NCI-H510A treated with DMSO at 0.1 percent for 48 hours (cell line): ENCODE measurements at regions not wholly inside any gene's neighbourhood (a gene's known extent, or its start where the extent isn't known, plus 50 kb on each side); places are given as distances from the start of the nearest gene placed in this dataset.

Experiments used
- DNase-seq: peaks from one replicate; lab custom pipeline; 2025; lab: John Stamatoyannopoulos, UW

DNA sequence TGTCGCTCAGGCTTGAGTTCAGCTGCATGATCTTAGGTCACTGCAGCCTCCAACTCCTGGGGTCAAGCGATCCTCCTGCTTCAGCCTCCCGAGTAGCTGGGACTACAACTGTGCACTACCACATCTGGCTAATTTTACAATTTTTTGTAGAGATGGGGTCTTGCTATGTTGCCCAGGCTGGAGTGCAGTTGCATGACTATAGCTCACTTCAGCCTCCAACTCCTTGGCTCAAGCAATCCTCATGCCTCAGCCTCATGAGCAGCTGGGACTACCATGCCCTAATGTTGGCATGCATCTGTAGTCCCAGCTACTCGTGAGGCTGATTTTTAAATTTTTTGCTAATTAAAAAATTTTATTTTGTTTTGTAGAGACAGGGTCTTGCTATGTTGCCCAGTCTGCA lies 101.9 kb upstream of the NPTX2 start:
- DNase-seq: no peak

DNA sequence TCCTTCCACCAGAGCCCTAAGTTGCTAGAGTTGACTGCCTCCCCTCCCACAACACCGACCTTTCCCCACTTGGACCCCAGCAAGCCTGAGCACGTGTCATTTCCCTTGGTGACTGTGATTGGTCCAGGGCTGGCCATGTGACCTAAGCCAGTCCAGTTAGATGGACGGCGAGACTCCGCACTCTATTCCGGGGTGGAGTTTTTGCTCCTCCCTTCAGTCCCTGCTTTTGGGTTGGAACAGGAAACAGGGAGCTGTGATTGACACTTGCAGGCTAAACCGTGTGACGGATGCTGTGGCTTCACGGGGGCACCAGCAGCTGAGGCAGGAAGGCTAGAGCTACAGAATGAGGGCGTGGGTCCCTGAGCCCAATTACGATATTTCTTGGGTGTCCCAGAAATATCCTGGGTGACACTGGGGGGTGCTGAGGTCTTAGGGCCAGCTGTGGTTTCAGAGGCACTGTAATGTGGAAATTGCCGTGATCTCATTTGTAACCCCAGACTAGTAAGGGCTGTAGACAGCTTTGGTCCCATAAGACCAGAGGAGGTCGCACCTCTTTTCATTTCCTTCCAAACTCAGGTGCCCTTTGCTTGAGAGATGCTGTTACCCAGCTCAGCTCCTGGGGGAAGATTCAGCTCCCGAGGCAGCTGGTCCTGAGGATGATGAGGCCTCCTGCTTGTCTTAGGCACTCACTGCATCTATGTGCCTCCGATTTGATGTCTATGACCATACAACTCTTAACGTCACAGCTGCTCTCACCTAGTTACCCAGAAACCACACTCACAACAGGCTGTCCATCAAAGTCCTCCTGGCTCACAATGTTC lies 102.7 kb upstream of the NPTX2 start:
- DNase-seq: no peak

DNA sequence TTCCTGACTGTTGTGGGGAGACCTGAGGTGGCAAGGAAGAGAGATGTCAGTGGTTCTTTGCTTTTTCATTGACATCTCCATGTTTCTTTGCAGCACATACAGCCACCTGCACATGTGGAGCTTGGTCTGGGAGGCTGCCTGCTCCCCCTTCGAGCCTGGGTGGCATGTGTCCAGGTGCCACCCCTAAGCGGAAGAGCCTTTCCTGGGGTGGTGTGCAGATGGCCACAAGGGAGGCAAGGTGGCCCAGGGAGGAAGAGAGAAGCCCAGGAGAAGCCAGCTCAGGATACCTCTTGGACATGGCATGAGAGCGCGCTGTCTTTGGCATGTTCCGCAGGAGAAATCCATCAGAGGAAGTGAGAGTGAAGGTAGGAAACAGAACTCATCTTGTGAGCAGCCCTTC lies 105.9 kb upstream of the NPTX2 start:
- no peak for DNase-seq

DNA sequence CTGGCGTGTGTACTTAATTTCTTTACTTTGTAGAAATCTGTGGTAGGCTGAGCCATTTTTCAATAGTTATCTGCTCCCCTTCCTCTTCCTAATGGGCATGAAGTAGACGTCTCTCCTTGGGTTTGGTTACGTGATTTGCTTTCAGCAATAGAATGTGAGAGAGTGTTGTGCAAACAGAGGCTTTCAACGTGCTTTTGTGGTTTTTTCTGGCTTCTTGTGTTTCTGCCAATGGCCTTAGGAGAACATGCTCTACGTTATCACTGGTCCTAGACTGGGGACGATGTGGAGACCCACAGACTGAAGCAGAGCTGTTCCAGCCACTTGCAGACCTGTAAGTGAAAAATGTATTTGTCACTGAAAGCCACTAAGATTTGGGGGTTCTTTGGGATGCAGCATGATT lies 107.2 kb upstream of the NPTX2 start:
- no peak for DNase-seq

DNA sequence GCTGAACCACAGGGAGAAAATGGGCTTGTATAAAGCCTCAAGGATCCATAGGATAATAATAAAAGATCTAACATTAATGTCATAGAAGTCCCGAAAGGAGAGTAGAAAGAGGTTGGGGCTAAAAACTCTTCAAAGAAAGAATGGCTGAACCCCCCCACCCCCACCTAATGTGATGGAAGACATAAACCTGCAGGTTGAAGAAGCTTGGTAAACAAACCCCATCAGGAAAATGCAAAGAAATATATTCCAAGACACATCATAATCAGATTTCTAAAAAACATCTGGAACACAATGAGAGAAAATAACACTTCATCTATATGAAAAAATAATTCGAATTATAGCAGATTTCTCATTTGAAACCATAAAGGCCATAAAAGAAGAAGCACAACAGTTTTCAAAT lies 105.6 kb upstream of the BAIAP2L1 start:
- no peak for DNase-seq

DNA sequence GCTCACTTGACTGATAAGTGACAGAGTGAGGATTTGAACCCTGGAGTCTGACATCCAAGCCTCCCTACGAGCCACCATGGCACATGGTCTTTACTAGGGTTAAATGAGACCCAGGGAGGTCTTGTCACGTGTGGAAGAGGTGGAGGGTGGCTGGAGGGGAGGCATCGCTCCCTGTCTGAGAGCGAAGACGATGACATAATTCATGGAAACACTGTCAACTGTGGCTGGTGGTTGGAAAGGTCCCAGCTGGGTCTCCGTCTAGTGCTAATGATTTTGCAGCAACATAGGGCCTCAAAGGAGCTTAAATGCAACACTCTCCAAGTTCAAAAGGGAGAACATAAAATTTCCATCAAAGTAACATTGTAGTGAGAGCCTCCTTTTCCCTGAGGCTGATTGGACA lies 99.9 kb upstream of the BAIAP2L1 start:
- DNase-seq: no peak

DNA sequence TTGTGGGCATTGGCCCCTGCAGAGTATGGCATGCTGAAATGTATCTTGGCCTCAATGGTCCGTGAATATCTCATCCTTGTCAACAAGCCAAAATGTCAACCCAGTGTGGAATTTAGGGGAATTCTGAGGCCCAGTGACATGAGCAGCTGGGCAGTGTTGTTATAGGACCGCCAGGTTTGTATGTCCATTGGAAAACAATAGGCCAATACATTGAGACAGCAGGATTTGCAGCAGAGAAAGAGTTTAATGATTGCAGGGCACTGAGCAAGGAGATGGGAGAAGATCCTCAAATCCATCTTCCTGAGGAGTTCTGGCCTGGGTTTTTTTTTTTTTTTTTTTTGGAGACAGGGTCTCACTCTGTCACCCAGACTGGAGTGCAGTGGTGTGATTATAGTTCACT lies 95.7 kb upstream of the BAIAP2L1 start:
- no peak for DNase-seq

DNA sequence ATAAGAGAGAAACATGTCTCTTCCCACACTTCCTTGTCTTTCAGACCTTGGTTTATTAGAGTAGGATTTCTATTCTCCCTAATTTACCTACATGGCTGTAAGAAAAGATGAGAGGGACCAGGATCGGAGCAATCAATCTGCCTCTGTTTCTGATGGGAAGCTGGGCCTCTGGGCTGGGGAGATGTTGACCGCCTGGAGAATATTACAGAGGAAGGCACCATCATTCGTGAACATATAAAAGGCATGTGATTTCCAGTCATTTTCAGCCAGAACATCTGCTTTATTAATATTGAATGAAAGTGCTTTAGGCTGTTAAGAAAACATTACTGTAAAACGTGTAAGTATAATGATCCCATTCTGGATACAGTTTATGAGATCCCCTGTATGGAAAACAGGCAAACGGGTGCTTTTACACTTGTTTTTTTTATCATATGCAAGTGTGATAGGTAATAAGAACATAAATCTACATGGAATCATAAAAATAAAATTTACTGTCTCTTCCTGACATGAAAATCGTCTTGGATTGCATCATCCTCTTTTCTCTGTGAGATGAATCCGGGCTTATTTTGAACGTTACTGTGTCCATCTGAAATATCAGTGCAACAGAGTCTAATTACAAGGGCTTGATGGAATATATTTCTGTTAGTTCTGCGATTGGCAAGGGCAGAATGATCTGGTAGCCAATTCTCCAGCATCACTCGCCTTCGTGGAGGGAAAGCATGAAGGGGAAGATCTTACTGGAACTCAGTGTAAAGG lies 94.5 kb upstream of the BAIAP2L1 start:
- no peak for DNase-seq

DNA sequence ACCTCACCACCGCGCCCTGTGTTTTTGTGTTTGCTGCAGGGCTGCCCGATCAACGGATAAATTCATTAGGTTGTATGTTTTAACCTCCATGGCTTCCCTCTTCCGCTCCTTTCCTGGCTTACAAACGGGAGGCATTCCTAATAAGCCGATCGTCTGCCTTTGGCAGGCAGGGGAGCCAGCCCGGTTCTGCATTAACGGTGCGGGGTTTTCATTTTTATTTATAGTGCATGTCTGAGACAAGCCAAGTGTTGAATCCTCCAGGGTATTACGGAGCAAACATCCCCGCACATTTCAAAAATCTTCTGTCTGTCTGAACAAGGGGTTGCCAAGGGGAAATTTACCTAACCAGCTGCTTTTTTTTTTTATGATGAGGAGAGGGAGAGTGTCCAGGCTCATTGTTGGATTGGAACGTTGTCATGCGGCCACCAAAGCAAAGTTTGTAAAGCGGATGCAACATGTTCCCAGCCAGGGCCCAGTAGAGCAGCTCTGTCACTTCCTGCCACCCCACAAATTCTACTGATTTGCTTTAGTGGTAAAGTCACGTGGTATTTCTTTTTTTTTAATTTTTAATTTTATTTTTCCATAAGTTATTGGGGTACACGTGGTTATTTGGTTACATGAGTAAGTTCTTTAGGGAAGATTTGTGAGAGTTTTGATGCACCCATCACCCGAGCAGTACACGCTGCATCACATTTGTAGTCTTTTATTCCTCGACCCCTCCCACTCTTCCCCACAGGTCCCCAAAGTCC lies 92.3 kb upstream of the BAIAP2L1 start:
- DNase-seq: no peak

DNA sequence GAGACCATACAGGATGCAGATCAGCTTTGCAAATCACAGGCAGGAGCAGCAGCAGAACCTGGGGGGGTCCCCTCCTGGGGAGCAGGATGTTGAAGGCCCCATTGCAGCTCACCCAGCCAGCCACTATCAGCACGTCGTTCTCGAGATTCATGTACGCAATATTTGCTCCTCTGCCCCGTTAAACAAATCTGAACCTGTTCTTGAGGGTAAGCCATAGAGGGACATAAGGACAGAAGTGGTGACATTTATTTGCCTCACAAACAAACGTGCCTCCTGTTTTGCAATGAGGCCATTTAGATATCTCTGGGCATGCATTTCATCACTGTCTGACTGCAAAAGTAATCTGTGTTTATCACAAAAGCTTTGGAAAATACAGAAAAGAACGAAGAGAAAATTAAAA lies 87.3 kb upstream of the BAIAP2L1 start:
- no peak for DNase-seq

DNA sequence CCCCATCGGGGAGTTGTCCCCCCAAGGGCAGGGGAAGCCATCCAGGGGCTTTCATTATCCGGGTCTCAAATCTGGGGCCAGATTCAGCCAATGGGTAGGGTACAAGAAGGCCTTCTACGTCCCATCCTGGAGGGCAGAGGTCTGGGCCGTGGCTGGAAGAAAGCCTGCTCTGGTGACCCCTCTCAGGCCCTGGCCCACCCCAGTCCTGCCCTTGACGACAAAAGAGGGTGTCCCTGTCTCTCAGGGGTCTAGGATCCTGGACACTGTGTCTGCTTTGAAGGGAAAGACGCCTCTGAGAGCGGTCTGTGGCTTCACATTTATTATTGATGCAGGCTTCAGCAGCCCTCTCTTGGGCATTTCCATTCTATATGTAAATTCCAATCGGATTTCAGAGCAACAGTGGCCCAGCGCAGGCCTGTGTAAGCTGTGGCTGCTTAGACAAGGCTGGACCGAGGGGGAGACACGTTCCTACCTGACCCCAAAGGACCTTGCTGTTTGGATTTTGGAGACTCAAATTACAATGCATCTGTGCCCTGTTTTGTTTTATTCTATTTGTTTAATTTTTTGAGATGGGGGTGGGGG lies 83.2 kb upstream of the BAIAP2L1 start:
- DNase-seq: no peak

DNA sequence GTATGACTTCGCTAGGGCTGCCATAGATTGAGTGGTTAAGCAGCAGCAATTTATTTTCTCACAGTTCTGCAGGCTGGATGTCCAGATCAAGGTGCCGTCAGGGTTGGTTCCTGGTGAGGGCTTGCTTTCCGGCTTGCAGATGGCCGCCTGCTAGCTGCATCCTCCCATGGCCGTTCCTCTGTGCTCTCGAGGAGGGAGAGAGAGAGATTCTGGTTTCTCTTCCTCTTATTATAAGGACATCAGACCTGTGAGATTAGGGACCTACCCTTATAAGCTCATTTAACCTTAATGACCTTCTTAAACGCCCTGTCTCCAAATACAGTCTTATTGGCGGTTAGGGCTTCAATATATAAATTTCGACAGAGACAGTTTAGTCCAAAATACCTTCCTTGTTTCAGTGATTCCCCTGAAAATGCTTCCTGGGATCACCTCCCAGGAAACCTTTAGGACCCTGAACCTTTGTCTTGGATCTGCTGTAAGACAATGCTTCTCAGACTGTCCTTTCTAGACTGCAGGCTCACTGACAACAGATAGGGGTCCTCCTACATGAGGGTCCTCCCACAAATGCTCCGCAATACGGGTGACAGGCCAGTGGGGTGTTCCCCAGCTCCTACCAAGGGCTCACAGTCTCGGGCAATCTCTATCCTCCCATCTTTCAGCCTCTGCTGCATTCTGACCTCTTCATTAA lies 82.5 kb upstream of the BAIAP2L1 start:
- no peak for DNase-seq

DNA sequence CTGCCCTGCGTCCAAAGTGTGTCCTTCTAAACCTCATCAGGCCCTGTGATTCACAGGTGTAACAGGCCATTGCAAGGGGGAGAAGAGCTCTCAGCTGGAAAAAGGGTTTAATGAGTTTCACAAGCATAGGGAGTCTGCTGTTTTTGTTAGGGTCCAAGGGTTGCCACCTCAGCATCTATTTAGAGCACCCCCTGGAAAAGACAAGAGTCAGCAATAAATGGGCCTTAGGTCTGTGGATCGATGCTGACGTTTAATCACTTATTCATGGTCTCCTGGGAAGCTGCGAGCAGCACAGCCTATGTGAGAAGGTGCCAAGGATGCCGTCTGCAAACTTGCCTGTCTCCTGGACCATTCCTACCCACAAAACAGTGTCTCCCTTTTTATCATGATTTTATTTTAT lies 78.4 kb upstream of the BAIAP2L1 start:
- DNase-seq: no peak

DNA sequence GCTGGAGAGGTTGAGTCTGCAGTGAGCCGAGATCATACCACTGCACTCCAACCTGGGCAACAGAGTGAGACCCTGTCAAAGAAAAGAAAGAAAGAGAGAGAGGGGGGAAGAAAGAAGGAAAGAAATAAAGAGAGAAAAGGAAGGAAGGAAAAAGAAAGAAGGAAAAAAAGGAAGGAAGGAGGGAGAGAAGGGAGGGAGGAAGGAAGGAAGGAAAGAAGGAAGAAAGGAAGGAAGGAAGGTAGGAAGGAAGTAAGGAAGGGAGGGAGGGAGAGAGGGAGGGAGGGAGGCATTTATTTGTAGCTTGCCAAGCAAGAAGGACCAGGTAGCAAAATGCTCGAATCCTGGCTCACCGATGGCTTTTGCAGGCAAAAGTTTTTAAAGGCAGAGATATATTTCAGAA lies 74.5 kb upstream of the BAIAP2L1 start:
- DNase-seq: no peak

DNA sequence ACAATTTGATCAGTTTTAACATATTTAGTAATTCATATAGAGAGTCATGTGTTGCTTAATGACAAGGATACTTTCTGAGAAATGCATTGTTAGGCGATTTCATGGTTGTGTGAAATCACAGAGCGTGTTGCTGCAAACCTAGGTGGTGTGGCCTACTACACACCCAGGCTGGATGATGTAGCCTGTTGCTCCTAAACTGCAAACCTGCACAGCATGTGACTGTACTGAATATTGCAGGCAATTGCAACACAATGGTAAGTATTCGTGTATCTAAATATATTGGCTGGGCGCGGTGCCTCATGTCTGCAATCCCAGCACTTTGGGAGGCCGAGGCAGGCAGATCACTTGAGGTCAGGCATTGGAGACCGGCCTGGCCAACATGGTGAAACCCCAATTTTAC lies 73.7 kb upstream of the BAIAP2L1 start:
- no peak for DNase-seq

DNA sequence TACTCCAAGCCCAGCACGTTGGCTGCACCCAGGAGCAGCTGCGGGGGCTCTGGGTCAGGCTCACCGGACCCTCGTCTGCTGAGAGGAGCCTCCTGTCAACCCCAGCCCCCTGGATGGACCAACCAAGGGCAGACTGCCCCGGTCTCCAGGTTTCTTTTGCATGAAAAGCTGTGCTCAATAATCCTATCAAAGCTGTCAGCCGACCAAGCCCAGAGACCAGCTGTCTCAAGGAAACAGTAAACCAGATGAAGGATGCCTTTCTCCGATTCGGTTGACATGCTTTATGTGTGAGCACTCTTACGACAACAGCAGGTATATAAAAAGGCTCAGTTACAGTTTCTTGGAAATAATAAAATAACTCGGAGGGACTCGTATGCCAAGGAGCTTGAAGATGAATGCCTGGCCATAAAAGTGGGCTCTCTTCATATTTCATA lies 71.6 kb upstream of the BAIAP2L1 start:
- no peak for DNase-seq

DNA sequence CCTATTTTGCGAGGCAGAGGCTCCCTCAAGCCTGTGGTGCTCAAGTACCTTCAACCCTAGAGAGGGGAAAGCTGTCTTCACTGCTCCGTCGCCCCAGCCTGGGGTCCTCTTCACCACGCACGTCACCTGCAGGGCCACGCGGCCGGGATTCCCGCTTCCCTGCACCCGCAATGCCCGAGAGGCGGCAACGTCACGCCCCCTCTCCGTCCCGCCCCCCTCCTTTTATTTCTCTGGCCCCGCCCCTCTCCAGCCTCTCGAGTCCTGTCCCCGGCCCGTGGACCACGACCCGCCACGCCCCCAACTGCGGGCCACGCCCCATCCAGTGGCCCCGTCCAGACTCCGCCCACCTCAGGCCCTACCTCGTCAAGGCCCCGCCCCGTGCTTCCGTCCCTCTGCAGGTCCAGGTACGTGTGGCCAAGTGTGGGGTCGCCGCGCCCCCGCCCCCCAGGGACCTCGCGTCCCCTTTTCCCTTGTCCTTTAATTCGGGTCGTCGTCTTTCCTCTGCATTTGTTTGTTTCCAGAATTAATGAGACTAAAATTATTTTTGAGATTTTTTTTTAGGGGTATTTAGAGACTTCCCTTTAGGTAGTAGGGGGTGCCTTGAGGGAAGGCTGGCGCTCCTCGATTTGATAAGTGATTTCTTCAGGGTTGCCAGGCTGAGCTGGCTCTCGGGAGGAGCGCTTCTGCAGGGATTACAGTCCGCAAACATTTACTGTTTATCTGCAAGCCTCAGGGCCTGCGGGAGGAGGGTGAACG lies 69.8 kb upstream of the BAIAP2L1 start:
- DNase-seq: no peak

DNA sequence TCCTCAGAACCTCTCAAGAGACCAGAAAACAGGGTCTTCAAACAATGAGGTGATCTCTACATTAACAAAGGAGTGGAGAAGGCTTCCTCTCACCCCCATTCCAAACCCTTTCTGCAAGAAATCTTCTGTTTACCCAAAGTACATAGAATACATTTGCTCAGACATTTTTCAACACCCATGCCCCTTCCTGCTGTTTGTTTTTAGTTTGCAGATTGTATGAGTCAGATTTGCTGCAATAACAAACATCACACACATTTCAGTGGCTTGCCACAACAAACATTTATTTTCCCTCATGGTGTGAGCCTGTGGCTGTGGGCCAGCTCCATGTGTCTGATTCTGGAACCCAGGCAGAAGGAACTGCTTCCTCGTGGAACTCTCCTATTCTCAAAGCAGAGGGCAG lies 68.2 kb upstream of the BAIAP2L1 start:
- DNase-seq: no peak

DNA sequence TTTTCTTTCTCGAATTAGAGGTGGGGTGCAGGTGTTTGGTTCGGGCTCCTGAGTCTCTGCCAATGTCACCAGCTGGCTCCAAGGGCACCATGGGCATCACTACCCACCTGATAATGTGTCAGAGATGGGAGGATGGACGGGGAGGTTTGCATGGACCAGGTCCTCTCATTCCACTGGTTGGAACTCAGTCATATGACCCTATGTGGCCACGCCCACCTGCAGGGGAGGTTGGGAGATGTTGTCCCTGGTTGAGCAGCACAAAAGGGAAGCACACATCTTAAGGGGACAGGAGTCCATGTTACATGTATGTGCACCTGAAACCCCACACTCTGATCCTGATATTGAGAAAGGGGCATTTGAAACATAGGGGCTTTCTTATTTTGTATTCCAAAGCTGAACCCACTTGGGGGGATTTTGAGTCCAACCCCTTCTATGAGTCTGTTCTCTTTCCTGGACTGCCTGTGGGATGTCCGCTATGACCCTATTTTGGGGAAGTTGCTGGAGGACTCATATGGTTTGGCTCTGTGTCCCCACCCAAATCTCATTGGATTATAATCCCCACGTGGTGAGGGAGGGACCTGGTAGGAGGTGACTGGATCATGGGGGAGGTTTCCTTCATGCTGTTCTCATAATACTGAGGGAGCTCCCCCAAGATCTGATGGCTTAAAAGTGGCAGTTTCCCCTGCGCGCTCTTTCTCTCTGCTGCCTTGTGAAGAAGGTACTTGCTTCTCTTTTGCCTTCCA lies 66.9 kb upstream of the BAIAP2L1 start:
- DNase-seq: no peak

DNA sequence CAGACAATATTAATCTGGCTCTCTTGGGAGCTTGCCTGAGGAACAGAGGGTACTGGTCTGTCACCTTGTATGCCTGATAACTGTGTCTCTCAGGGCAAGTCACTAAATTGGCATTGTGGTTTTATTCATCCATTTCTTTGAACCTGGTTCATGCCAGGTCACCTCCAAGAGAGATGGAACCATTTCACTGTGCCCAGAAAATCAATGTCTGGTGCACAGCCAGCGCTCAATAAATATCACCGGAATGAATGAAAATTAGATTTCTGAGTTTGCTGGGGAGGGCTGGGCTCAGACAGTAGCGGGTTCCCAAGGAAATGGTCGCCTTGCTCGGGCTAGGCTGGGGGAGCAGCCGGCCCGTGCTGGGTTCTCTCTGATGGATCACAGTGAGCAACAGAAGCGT lies 64.1 kb upstream of the BAIAP2L1 start:
- no peak for DNase-seq

DNA sequence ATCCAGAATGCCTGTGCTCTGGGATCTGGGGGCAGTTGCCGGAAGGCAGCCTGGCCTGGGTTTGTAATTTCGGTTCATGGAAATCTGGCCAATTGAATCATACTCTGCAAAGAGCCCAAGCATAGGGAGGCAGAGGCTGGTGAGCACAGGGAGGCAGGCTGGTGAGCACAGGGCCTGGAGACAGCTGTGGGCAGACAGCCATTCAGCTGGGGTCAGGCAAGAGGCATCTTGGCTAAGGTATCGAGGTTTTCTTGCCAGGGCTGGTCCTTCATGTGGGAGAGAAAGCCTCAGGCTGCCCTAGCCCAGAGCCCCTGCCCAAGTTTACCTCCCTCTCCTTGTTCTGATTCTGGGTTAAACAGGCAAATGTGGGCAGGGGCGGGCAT lies 63.7 kb upstream of the BAIAP2L1 start:
- no peak for DNase-seq
